Lower leg skin (tissue), 3 donors: ENCODE measurements at regions not wholly inside any gene's neighbourhood (a gene's known extent, or its start where the extent isn't known, plus 50 kb on each side); places are given as distances from the start of the nearest gene placed in this dataset.

ENCODE experiments used
- CTCF ChIP-seq, 3 donors: fragments of 450-650 bp; IDR thresholded peaks; one replicate each; pipeline ENCODE4 v1.5.1; 2016; ENCODE audit warnings: antibody characterized with exemption in 3 of 3, mild to moderate bottlenecking in 3 of 3, moderate library complexity in 2 of 3
- POLR2A ChIP-seq, 2 donors: fragments of 450-650 bp; IDR thresholded peaks; one replicate each; pipeline ENCODE4 v1.6.1; 2016 to 2017; ENCODE audit warnings: antibody characterized with exemption in 2 of 2, mild to moderate bottlenecking in 1 of 2, moderate library complexity in 1 of 2

GRCh38 chr14:97262336-97262735 lies 465.2 kb downstream of the VRK1 start:
- no peak for TF ChIP-seq CTCF (IDR thresholded peaks at IDR 0.05)
- no peak for TF ChIP-seq POLR2A (IDR thresholded peaks at IDR 0.05)
